Retinal pigment epithelial cell (primary cell): ENCODE measurements at regions not wholly inside any gene's neighbourhood (a gene's known extent, or its start where the extent isn't known, plus 50 kb on each side); places are given as distances from the start of the nearest gene placed in this dataset.

Source experiments
- DNase-seq: peaks from one replicate; pipeline ENCODE4 v3.0.0-alpha.2; 2010; ENCODE audit warnings: low read depth
- H3K4me3 ChIP-seq: 2 replicates; pipeline ENCODE4 v1.5.1; 2011; ENCODE audit warnings: mild to moderate bottlenecking, low read length, control low read depth, moderate library complexity
- TF ChIP-seq, protein P1 (sequence below): conservative IDR thresholded peaks from 2 replicates; pipeline ENCODE4 v1.5.1; 2011; ENCODE audit warnings: low read depth, low read length, control low read depth, inconsistent platforms

DNA sequence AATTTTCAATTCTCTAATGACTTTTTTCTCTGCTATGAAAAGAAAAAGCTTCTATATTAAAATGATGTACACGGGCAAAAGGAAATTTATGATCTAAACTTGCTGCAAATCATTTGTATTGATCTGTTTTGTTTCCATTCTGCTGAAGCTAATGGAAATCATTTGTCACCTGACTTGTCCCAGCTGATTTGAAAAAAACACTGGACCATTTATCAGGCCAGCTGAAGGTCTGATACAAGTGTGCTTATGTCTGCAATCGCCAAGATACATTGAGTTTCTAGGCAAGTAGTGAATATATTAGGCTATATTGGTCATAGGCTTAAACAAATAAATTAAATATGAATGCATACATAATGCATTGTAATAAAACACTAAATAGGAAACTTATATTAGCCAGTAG lies 1309.7 kb downstream of the REEP3 start:
- H3K4me3 ChIP-seq = no peak overlapping the region
- TF ChIP-seq, protein P1, sequence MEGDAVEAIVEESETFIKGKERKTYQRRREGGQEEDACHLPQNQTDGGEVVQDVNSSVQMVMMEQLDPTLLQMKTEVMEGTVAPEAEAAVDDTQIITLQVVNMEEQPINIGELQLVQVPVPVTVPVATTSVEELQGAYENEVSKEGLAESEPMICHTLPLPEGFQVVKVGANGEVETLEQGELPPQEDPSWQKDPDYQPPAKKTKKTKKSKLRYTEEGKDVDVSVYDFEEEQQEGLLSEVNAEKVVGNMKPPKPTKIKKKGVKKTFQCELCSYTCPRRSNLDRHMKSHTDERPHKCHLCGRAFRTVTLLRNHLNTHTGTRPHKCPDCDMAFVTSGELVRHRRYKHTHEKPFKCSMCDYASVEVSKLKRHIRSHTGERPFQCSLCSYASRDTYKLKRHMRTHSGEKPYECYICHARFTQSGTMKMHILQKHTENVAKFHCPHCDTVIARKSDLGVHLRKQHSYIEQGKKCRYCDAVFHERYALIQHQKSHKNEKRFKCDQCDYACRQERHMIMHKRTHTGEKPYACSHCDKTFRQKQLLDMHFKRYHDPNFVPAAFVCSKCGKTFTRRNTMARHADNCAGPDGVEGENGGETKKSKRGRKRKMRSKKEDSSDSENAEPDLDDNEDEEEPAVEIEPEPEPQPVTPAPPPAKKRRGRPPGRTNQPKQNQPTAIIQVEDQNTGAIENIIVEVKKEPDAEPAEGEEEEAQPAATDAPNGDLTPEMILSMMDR = no peak
- DNase-seq = no peak

DNA sequence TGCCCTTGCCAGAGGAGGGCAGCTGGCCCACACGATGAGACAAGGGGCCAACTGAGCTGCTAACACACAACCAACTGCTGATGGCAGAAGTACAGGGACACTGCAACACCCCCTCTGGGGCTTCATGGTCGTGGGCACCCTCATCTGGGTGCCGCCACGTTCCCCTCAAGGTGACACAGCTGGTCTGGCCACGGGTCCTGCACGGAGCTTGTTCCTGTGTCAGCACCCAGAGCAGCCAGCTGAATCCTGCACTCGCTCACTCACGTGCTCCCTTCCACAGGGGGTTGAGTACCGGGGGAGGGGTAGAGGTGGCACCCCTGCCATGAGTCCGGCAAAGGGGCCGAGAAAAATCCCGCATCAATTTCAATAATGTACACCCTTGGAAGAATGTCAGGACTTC lies 1319.1 kb downstream of the REEP3 start:
- TF ChIP-seq, protein P1 = no peak
- no peak overlapping the region for H3K4me3 ChIP-seq
- no peak for DNase-seq

DNA sequence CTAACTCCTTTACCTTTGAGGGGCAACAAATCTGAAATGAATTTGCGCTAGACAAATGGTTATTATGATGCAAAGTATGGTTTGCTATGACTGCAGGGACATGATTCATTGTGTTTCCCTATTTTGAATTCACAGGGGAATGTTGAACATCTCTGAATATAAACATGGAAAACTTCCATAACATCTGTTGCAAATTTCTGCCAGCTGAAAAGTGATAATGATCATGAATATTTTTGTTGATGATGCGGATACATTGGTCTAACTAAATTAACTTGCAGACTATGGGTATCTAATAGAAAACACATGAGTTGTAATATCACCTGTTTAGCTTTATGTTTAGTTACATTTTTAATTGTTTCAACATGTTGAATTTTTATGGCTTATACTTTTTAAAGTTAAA lies 1325.5 kb downstream of the REEP3 start:
- DNase-seq = no peak
- TF ChIP-seq, protein P1 = no peak
- H3K4me3 ChIP-seq = no peak overlapping the region

DNA sequence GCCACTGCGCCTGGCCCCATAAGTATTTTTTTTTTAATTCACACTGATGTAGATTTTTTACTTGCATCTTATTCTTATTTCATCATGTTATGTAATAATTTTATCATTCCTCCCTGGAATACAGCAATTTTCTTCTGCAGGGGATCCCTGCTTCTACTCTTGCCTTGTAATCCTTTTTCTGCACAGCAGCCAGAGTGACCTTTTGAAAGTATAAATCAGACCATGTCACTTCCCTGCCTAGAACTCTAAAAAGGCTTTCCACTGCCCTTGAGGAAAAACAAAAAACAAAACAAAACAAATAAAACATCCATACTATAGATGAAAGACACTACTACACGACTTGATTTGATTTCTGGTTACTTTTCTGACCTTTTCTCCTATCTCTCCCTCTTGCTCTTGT lies 1334.7 kb downstream of the REEP3 start:
- no peak for DNase-seq
- TF ChIP-seq, protein P1 = no peak
- no peak overlapping the region for H3K4me3 ChIP-seq

GRCh38 chr10:64859911-64860310 lies 1338.7 kb downstream of the REEP3 start:
- no peak for DNase-seq
- no peak overlapping the region for H3K4me3 ChIP-seq
- TF ChIP-seq, protein P1 = no peak

DNA sequence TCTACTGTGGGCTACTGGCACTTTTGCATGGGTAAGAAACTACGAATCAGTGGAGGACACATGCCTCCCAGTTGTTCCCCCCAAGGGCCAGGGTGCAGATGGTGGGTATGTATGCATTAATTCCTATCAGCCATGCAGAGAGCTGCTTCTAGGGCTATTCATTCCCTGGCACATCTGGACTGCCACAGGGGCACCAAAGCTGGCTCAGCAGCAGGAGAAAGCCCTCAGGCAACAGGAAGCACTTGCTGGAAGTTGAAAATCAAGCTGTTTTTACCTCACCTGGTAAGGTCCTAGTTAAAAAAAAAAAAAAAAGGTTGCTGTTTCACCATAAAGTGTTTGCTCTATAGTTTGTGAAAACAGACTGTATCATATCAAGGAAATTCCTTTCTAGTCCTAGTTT lies 1342.6 kb downstream of the REEP3 start:
- no peak for DNase-seq
- TF ChIP-seq, protein P1 = no peak
- H3K4me3 ChIP-seq = no peak overlapping the region

GRCh38 chr10:64867501-64867962 lies 1346.3 kb downstream of the REEP3 start:
- no peak overlapping the region for H3K4me3 ChIP-seq
- no peak for DNase-seq

More at GRCh38 chr10:64867501-64867962, 1346.3 kb downstream of the REEP3 start:
- TF ChIP-seq, protein P1 = no peak
